ENCODE measurements at regions not wholly inside any gene's neighbourhood (a gene's known extent, or its start where the extent isn't known, plus 50 kb on each side); places are given as distances from the start of the nearest gene placed in this dataset.

- H3K9me2 ChIP-seq (replicated peaks; ENCODE audit: low read depth, low read length) = no peaks in the 10 kb centered on the region
- no peak for TF ChIP-seq EZH2phosphoT487 (IDR thresholded peaks at IDR 0.05; ENCODE audit: borderline replicate concordance)
- TF ChIP-seq CTCF (conservative IDR thresholded peaks at IDR 0.05; ENCODE audit: low read length) = no peak
- no peak overlapping the region for H2AFZ ChIP-seq (ENCODE audit: low read length)
- no peak overlapping the region for H3K4me3 ChIP-seq (ENCODE audit: low read length, poor library complexity, severe bottlenecking)
- no peaks in the 10 kb centered on the region for H3K79me2 ChIP-seq (ENCODE audit: insufficient read depth, low read length)
- H3K9me3 ChIP-seq (ENCODE audit: insufficient read depth, low read depth, low read length) = no peaks in the 10 kb centered on the region; the same call in 1 of the 2 replicates
- no peaks in the 10 kb centered on the region for H3K36me3 ChIP-seq (ENCODE audit: insufficient read depth, low read length)
- no peaks in the 10 kb centered on the region for H3F3A ChIP-seq (ENCODE audit: low read depth)
- no peaks in the 10 kb centered on the region for H4K20me1 ChIP-seq (ENCODE audit: insufficient read depth, low read length, poor library complexity, severe bottlenecking)
- H3K4me2 ChIP-seq (ENCODE audit: low read depth, low read length, poor library complexity, severe bottlenecking) = no peak overlapping the region
- H3K9ac ChIP-seq (ENCODE audit: low read depth, low read length, poor library complexity, severe bottlenecking) = no peak overlapping the region
- H3K4me1 ChIP-seq (ENCODE audit: insufficient read depth, low read length, poor library complexity, severe bottlenecking) = no peaks in the 10 kb centered on the region
- no peaks in the 10 kb centered on the region for H3K27me3 ChIP-seq (ENCODE audit: insufficient read depth, low read length, poor library complexity, severe bottlenecking)
Observed at GRCh38 chr11:134734894-134735293, 322.9 kb upstream of the B3GAT1 start.

GRCh38 chr11:134734141-134734845 is 322.3 kb upstream of the B3GAT1 start:
- H4K20me1 ChIP-seq (ENCODE audit: insufficient read depth, low read length, poor library complexity, severe bottlenecking) = no peaks in the 10 kb centered on the region
- H3K4me2 ChIP-seq (ENCODE audit: low read depth, low read length, poor library complexity, severe bottlenecking) = no peak overlapping the region
- H3K36me3 ChIP-seq (ENCODE audit: insufficient read depth, low read length) = no peaks in the 10 kb centered on the region
- no peaks in the 10 kb centered on the region for H3K27me3 ChIP-seq (ENCODE audit: insufficient read depth, low read length, poor library complexity, severe bottlenecking)
- H3K4me1 ChIP-seq (ENCODE audit: insufficient read depth, low read length, poor library complexity, severe bottlenecking) = no peaks in the 10 kb centered on the region
- no peaks in the 10 kb centered on the region for H3F3A ChIP-seq (ENCODE audit: low read depth)
- TF ChIP-seq CTCF (conservative IDR thresholded peaks at IDR 0.05; ENCODE audit: low read length) = no peak
- TF ChIP-seq EZH2phosphoT487 (IDR thresholded peaks at IDR 0.05; ENCODE audit: borderline replicate concordance) = no peak
- peaks cover 3% of the 10 kb centered on the region; the same call in 1 of the 2 replicates for H3K9me3 ChIP-seq (ENCODE audit: insufficient read depth, low read depth, low read length)
- no peak overlapping the region for H2AFZ ChIP-seq (ENCODE audit: low read length)
- H3K9me2 ChIP-seq (replicated peaks; ENCODE audit: low read depth, low read length) = no peaks in the 10 kb centered on the region
- H3K79me2 ChIP-seq (ENCODE audit: insufficient read depth, low read length) = no peaks in the 10 kb centered on the region
- H3K9ac ChIP-seq (ENCODE audit: low read depth, low read length, poor library complexity, severe bottlenecking) = no peak overlapping the region
- no peak overlapping the region for H3K4me3 ChIP-seq (ENCODE audit: low read length, poor library complexity, severe bottlenecking)

GRCh38 chr11:134733646-134734045 is 321.6 kb upstream of the B3GAT1 start:
- H3K4me1 ChIP-seq (ENCODE audit: insufficient read depth, low read length, poor library complexity, severe bottlenecking) = no peaks in the 10 kb centered on the region
- no peaks in the 10 kb centered on the region for H3K36me3 ChIP-seq (ENCODE audit: insufficient read depth, low read length)

More at GRCh38 chr11:134733646-134734045, 321.6 kb upstream of the B3GAT1 start:
- Histone ChIP-seq H4K20me1 (ENCODE audit: insufficient read depth, low read length, poor library complexity, severe bottlenecking) (no peaks in the 10 kb centered on the region), H3K79me2 (ENCODE audit: insufficient read depth, low read length) (no peaks in the 10 kb centered on the region), H3K4me2 (ENCODE audit: low read depth, low read length, poor library complexity, severe bottlenecking) (no peak overlapping the region), H3F3A (ENCODE audit: low read depth) (no peaks in the 10 kb centered on the region), H3K27me3 (ENCODE audit: insufficient read depth, low read length, poor library complexity, severe bottlenecking) (no peaks in the 10 kb centered on the region), H2AFZ (ENCODE audit: low read length) (no peak overlapping the region), H3K4me3 (ENCODE audit: low read length, poor library complexity, severe bottlenecking) (no peak overlapping the region), H3K9ac (ENCODE audit: low read depth, low read length, poor library complexity, severe bottlenecking) (no peak overlapping the region), H3K9me3 (ENCODE audit: insufficient read depth, low read depth, low read length) (peaks cover 3% of the 10 kb centered on the region; the same call in 1 of the 2 replicates), H3K9me2 (replicated peaks; ENCODE audit: low read depth, low read length) (no peaks in the 10 kb centered on the region)
- TF ChIP-seq CTCF (conservative IDR thresholded peaks at IDR 0.05; ENCODE audit: low read length) (no peak), EZH2phosphoT487 (IDR thresholded peaks at IDR 0.05; ENCODE audit: borderline replicate concordance) (no peak)

All from Loucy (cell line).